ENCODE measurements at regions not wholly inside any gene's neighbourhood (a gene's known extent, or its start where the extent isn't known, plus 50 kb on each side); places are given as distances from the start of the nearest gene placed in this dataset.

DNA sequence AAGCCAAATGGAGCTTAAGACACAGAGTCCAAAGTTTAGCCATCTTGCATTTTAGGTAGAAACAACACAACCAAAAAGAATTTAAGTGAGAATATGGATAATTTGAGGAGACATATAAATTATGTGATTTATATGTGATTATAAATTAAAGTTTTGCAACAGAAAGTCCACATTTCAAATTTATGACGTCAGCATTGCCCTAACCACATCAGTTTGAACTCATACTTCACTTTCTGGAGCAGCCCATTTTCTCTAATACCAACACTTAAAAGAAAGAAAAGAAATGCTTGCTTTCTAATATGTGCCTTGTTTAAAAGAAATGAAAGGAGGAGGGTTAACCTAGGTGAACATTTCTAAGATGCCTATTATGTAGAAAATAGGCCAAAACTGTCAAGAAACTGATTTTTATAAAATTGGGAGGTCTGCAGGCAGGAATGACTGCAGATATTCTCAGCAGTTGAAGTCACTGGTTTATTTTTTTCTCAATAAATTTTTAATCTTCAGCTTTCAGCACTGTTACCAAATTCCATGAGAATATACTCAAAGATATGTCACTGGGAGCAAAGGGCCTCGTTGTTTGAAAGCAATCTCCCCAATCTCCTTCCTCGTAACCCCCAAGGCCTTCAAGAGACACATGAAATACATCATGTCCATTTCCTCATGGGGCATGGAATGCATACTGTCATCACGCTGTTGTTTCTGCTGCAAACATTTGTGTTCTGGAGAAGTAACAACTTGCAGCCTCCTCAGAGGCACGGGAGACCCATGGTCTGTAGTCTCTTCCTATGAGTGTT is 137.8 kb downstream of the SOD2 start:
- TF ChIP-seq, protein P1, sequence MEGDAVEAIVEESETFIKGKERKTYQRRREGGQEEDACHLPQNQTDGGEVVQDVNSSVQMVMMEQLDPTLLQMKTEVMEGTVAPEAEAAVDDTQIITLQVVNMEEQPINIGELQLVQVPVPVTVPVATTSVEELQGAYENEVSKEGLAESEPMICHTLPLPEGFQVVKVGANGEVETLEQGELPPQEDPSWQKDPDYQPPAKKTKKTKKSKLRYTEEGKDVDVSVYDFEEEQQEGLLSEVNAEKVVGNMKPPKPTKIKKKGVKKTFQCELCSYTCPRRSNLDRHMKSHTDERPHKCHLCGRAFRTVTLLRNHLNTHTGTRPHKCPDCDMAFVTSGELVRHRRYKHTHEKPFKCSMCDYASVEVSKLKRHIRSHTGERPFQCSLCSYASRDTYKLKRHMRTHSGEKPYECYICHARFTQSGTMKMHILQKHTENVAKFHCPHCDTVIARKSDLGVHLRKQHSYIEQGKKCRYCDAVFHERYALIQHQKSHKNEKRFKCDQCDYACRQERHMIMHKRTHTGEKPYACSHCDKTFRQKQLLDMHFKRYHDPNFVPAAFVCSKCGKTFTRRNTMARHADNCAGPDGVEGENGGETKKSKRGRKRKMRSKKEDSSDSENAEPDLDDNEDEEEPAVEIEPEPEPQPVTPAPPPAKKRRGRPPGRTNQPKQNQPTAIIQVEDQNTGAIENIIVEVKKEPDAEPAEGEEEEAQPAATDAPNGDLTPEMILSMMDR (conservative IDR thresholded peaks at IDR 0.05 in 1 of 2, IDR thresholded peaks at IDR 0.05 in 1 of 2; ENCODE audit: low read depth in 1 of 2, low read length in 2 of 2) = no peak
- TF ChIP-seq EZH2 (IDR thresholded peaks at IDR 0.05; ENCODE audit: low read length, missing control alignments) = no peak
